22Rv1 (cell line): ENCODE measurements at regions not wholly inside any gene's neighbourhood (a gene's known extent, or its start where the extent isn't known, plus 50 kb on each side); places are given as distances from the start of the nearest gene placed in this dataset.
"Not testable (repeated sequence)": the region's sequence is repeated elsewhere in the genome, so short reads cannot be mapped to it uniquely, and the experiment has no call there.

Experiments
- H3K27ac ChIP-seq: fragments of 450-650 bp; 2 replicates; pipeline ENCODE4 v1.5.1; 2017
- CTCF ChIP-seq: fragments of 450-650 bp; IDR thresholded peaks from 2 replicates; pipeline ENCODE4 v1.5.1; 2017; ENCODE audit warnings: mild to moderate bottlenecking
- ZFX ChIP-seq: fragments of 450-650 bp; IDR thresholded peaks from 2 replicates; pipeline ENCODE4 v1.6.1; 2017; ENCODE audit warnings: antibody characterized with exemption, borderline replicate concordance

- no peak overlapping the region for H3K27ac ChIP-seq
These were observed 1080.3 kb downstream of the GALC start for GRCh38 chr14:86912709-86913108.

GRCh38 chr14:86911486-86911885 is 1081.5 kb downstream of the GALC start:
- TF ChIP-seq CTCF (no peak), ZFX (no peak)
- H3K27ac ChIP-seq = no peak overlapping the region

More at GRCh38 chr14:86912709-86913108, 1080.3 kb downstream of the GALC start:
- TF ChIP-seq ZFX (no peak), CTCF (no peak)

GRCh38 chr14:86905386-86905926 is 1087.5 kb downstream of the GALC start:
- not testable (repeated sequence) for H3K27ac ChIP-seq

GRCh38 chr14:86902176-86902950 is 1090.6 kb downstream of the GALC start:
- TF ChIP-seq CTCF = no peak
- TF ChIP-seq ZFX = no peak

GRCh38 chr14:86897704-86898513 is 1095.1 kb downstream of the GALC start:
- no peak for TF ChIP-seq CTCF
- TF ChIP-seq ZFX = no peak
- H3K27ac ChIP-seq = no peak overlapping the region

More at GRCh38 chr14:86902176-86902950, 1090.6 kb downstream of the GALC start:
- H3K27ac ChIP-seq = no peak overlapping the region

- no peak for TF ChIP-seq ZFX
- TF ChIP-seq CTCF = no peak
- H3K27ac ChIP-seq = no peak overlapping the region
These were observed 1095.8 kb downstream of the GALC start for GRCh38 chr14:86897224-86897623.

- TF ChIP-seq CTCF = no peak
- H3K27ac ChIP-seq = no peak overlapping the region
These were observed 1096.3 kb downstream of the GALC start for GRCh38 chr14:86896701-86897100.
